Stimulated activated effector memory CD8-positive, alpha-beta T cell treated with anti-CD3 and anti-CD28 coated beads, Interleukin-12 subunit alpha, Interleukin-12 subunit beta, amount 100 ng/mL, for 72 hours (primary cell): ENCODE measurements at regions not wholly inside any gene's neighbourhood (a gene's known extent, or its start where the extent isn't known, plus 50 kb on each side); places are given as distances from the start of the nearest gene placed in this dataset.
"Not testable (repeated sequence)": the region's sequence is repeated elsewhere in the genome, so short reads cannot be mapped to it uniquely, and the experiment has no call there.

ENCODE experiments used
- ATAC-seq: fragments of 150-1000 bp; cut with Tn5 transposase; 2 replicates; pipeline ENCODE4 v1.10.0; 2021
- DNase-seq, 2 donors: peaks; one replicate each; pipeline ENCODE4 v3.0.0; 2021 to 2022; ENCODE audit warnings: low spot score in 2 of 2
- H3K27ac Mint-ChIP-seq: one replicate; pipeline ENCODE4 v1.8.0; 2022; ENCODE audit warnings: mild to moderate bottlenecking, mixed read lengths
- H3K36me3 Mint-ChIP-seq: one replicate; pipeline ENCODE4 v1.8.0; 2022; ENCODE audit warnings: mild to moderate bottlenecking, mixed read lengths
- H3K4me1 Mint-ChIP-seq: one replicate; pipeline ENCODE4 v1.8.0; 2022; ENCODE audit warnings: mixed read lengths
- H3K4me3 Mint-ChIP-seq: one replicate; pipeline ENCODE4 v1.8.0; 2022; ENCODE audit warnings: mild to moderate bottlenecking, mixed read lengths
- H3K9me3 Mint-ChIP-seq: one replicate; pipeline ENCODE4 v1.8.0; 2022; ENCODE audit warnings: mixed read lengths

DNA sequence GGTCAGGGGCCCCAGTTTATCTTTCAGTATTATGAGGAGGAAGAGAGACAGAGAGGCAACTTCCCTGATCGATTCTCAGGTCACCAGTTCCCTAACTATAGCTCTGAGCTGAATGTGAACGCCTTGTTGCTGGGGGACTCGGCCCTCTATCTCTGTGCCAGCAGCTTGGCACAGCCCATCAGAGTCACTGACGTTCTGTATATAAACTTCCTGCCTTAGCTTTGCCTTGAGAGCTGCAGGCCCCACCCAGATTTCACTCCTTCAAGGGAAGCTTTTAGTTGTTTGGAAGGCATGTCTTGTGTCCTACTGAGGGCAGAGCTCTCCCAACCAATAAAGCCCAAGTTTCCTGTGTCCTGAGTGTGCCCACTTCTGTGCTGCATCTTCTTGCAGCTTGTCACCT, 242.5 kb upstream of the PRSS58 start:
- peak overlapping the region; percentile 28 for H3K4me3 Mint-ChIP-seq

DNA sequence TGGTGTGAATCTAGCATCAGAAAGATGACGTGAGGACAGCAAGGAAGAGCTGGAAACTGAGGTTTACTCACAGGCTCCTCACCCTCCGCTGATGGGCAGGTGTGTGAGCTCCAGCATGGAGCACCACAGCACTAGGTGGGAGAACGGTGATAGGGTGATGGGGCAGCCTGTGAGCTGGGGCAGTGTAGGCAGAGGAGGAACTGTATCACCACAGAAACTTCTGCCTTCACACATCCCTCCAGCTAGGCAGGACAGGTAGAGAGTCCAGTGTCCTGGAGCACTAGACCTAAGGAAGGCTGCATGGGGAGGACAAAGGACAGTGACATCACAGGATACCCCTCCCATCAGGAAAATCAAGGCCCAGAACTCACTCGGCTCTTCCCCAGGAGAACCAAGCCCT, 241.8 kb upstream of the PRSS58 start:
- ATAC-seq: peak; percentile 43

More for the DNA sequence above, 242.5 kb upstream of the PRSS58 start:
- Mint-ChIP-seq H3K27ac (peak overlapping the region; percentile 67), H3K9me3 (no peaks in the 10 kb centered on the region), H3K4me1 (peaks cover 4% of the 10 kb centered on the region), H3K36me3 (no peaks in the 10 kb centered on the region)
- ATAC-seq (peak; percentile 27), DNase-seq (no peak)

DNA sequence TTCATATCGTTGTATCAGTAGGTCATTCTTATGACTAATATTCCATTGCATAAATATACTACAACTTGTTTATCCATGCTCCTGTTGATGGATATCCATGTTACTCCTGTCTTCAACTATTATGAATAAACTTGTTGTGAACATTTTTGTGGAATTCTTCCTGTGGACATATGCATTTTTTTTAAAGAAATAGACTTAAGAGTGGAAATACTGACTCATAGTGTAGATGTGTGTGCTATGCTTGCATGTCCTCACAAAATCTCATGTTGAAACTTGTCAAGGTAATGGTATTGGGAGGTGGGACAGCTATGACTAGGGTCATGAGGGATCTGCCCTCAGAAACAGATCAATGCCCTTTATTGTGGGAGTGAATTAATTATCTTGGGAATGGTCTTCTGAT, 240.5 kb upstream of the PRSS58 start:
- no peak for ATAC-seq
- Mint-ChIP-seq H3K27ac (no peak overlapping the region), H3K4me1 (peaks cover 4% of the 10 kb centered on the region), H3K4me3 (no peak overlapping the region), H3K9me3 (no peaks in the 10 kb centered on the region), H3K36me3 (no peaks in the 10 kb centered on the region)
- DNase-seq: no peak

More for the DNA sequence above, 241.8 kb upstream of the PRSS58 start:
- H3K4me1 Mint-ChIP-seq: peaks cover 4% of the 10 kb centered on the region
- no peaks in the 10 kb centered on the region for H3K9me3 Mint-ChIP-seq
- peak overlapping the region; percentile 28 for H3K4me3 Mint-ChIP-seq
- no peaks in the 10 kb centered on the region for H3K36me3 Mint-ChIP-seq
- no peak for DNase-seq
- H3K27ac Mint-ChIP-seq: peak overlapping the region; percentile 67

- Mint-ChIP-seq H3K4me1 (peaks cover 4% of the 10 kb centered on the region), H3K27ac (no peak overlapping the region), H3K36me3 (no peaks in the 10 kb centered on the region), H3K9me3 (no peaks in the 10 kb centered on the region), H3K4me3 (no peak overlapping the region)
- ATAC-seq: peak; percentile 39
- DNase-seq: no peak
These were observed 238.7 kb upstream of the PRSS58 start for GRCh38 chr7:142496545-142496991.

DNA sequence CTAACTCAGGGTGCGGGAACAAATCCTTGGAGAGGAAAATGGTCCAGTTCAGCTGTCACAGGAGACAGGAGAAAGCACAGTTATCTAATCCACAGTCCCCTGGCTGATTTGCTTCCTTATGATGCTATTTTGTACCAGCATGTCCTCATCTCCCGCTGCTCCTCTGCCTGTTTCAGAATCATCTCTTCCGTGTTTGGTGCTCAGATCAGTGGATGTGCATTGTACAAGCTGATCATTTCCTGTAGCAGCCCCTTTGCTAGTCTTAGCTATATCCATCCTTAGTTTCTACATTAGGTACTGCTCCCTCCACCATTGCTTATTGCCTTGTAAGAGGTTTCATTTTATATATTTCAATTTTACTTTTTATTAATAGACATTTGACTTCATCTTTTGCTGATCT, 238.0 kb upstream of the PRSS58 start:
- not testable (repeated sequence) for H3K4me3 Mint-ChIP-seq, H3K36me3 Mint-ChIP-seq, H3K4me1 Mint-ChIP-seq, H3K27ac Mint-ChIP-seq, DNase-seq, H3K9me3 Mint-ChIP-seq, ATAC-seq

DNA sequence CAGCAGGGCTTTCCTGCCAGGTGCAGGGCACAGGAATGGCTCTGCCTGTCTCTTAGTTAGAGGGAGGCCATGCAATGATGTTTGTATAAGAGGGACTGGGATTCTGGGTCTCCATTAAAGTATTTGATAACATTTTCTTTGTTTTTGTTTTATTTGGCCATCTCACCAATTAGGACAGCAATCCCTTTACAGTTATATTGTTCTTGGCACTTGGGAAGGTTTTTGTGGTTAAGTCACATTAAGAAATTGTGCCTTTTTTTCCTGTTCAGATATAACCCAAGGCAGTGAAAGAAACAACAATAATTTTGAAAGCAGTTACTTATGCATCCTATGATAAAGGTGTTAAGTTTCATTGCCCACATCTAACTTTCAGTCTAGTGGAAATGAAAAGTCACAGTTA, 237.4 kb upstream of the PRSS58 start:
- not testable (repeated sequence) for H3K27ac Mint-ChIP-seq, DNase-seq, H3K9me3 Mint-ChIP-seq, H3K4me1 Mint-ChIP-seq, H3K36me3 Mint-ChIP-seq, H3K4me3 Mint-ChIP-seq, ATAC-seq

GRCh38 chr7:142494021-142494420, 236.2 kb upstream of the PRSS58 start:
- no peaks in the 10 kb centered on the region for H3K36me3 Mint-ChIP-seq
- H3K27ac Mint-ChIP-seq: no peak overlapping the region
- no peaks in the 10 kb centered on the region for H3K9me3 Mint-ChIP-seq
- H3K4me3 Mint-ChIP-seq: no peak overlapping the region
- DNase-seq: no peak
- peaks cover 4% of the 10 kb centered on the region for H3K4me1 Mint-ChIP-seq
- no peak for ATAC-seq

DNA sequence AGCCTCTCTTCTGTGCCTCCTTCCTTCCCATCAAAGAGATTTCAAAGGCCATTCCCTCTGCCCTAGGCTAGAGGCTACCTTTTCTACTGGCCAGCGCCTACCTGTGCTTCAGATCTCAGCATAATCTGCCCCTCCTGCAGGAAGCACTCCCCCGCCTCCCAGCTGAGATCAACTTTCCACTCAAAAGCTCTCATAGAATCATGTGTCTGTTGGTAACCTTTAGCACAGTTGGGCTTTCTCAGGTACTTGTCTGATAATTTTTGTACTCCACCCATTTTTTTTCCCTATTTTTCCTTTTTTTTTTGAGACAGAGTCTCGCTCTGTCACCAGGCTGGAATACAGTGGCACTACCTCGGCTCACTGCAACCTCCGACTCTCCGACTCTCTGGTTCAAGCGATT, 231.0 kb upstream of the PRSS58 start:
- DNase-seq (no peak), ATAC-seq (no peak)
- no peak overlapping the region for H3K27ac Mint-ChIP-seq
- H3K4me1 Mint-ChIP-seq: no peaks in the 10 kb centered on the region
- H3K36me3 Mint-ChIP-seq: no peaks in the 10 kb centered on the region
- H3K4me3 Mint-ChIP-seq: no peak overlapping the region
- H3K9me3 Mint-ChIP-seq: no peaks in the 10 kb centered on the region

DNA sequence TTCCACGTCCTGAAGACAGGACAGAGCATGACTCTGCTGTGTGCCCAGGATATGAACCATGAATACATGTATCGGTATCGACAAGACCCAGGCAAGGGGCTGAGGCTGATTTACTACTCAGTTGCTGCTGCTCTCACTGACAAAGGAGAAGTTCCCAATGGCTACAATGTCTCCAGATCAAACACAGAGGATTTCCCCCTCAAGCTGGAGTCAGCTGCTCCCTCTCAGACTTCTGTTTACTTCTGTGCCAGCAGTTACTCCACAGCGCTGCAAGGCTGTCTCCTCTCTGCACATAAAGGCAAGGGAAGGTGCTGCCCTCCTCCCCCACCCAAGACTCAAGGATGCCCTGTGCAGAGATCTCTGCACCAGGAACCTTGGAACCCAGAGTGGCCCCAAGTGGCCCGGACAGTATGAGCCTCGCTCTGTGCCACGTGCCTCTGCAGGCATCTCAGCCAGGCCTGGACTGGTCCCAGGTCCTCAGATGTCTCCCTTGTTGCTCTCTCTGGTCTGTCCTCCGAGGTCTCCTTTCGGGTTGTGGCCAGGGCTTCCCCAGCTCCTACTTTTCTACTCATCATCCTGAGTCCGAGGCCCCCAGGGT, 230.3 kb upstream of the PRSS58 start:
- peaks cover 4% of the 10 kb centered on the region for H3K4me1 Mint-ChIP-seq
- ATAC-seq (peak; percentile 25), DNase-seq (no peak)
- no peak overlapping the region for H3K27ac Mint-ChIP-seq
- H3K4me3 Mint-ChIP-seq: no peak overlapping the region
- H3K9me3 Mint-ChIP-seq: no peaks in the 10 kb centered on the region
- H3K36me3 Mint-ChIP-seq: no peaks in the 10 kb centered on the region

DNA sequence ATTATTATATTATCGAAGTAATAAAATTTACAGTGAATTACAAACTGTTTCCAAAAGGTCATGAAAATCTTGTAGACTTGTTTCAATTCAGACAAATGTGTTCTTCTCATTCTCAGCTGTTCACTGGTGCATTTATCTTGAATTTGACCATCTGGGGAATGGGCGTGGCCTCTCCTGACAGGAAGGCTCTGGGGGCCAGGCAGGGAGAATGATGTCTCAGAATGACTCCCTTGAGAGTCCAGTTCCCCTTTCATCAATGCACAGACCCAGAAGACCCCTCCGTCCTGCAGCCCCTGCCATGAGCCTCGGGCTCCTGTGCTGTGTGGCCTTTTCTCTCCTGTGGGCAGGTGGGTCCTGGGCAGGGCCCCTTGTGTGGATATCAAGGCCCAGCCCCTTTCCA, 229.7 kb upstream of the PRSS58 start:
- H3K27ac Mint-ChIP-seq, H3K4me3 Mint-ChIP-seq, H3K4me1 Mint-ChIP-seq, H3K36me3 Mint-ChIP-seq, ATAC-seq, H3K9me3 Mint-ChIP-seq, DNase-seq: not testable (repeated sequence)

DNA sequence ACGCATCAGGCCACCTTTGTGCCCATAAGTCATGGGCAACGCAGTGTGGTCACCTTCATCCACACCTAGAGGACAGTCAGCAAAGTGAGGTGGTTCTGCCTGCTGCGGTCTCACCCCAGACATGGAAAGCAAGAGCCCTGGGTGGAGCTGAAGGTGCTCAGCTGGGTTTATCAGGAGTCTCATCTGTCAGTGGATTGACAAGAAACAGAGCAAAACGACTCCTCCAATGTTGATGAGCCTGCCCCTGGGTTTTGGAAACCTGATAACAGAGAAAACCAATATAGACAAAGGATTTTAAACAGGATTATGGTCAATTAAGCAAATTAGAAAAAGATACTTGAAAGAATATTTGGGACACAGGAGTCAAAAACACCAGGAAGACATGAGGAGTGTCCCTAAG, 229.3 kb upstream of the PRSS58 start:
- H3K4me1 Mint-ChIP-seq: peaks cover 6% of the 10 kb centered on the region
- H3K27ac Mint-ChIP-seq: no peak overlapping the region
- no peak for ATAC-seq

DNA sequence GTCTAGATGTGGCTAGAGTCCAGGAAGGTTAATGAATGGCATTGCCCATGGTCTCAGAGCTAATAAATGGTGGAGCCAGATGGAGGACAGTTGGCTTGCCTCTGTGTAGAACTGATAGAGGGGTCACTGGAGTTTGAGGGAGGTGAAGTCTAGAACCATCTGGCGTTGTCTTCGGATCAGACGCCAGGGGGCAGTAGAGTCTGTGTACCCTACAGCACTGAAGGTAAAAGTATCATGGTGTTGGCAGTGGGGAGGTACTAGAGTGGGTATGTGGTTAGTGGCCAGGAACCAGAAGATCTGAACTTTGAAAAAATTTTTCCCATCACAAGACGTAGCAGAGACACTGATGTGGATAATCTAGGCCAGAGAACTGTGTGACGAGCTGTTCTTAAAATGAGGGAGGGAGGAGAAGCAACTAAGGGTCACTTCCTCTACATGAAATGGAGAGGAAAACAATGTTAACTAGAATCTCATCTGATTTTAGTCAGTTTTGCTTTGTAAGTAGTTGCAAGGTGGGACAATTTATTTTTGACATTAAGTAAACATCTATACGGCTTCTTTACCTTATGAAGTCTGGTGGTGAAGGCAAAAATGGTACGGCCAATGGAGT, 227.9 kb upstream of the PRSS58 start:
- peak in 1 of 2 donors; percentile 56 for DNase-seq
- Mint-ChIP-seq H3K4me3 (no peak overlapping the region), H3K36me3 (no peaks in the 10 kb centered on the region), H3K4me1 (peaks cover 6% of the 10 kb centered on the region), H3K9me3 (no peaks in the 10 kb centered on the region), H3K27ac (no peak overlapping the region)
- ATAC-seq: peak; percentile 29

More for the DNA sequence above, 229.3 kb upstream of the PRSS58 start:
- Mint-ChIP-seq H3K4me3 (no peak overlapping the region), H3K9me3 (no peaks in the 10 kb centered on the region), H3K36me3 (no peaks in the 10 kb centered on the region)
- DNase-seq: no peak

GRCh38 chr7:142483659-142484317, 225.9 kb upstream of the PRSS58 start:
- DNase-seq (no peak), ATAC-seq (no peak)
- Mint-ChIP-seq H3K9me3 (no peaks in the 10 kb centered on the region), H3K4me1 (peaks cover 6% of the 10 kb centered on the region), H3K36me3 (no peaks in the 10 kb centered on the region), H3K27ac (no peak overlapping the region), H3K4me3 (no peak overlapping the region)

DNA sequence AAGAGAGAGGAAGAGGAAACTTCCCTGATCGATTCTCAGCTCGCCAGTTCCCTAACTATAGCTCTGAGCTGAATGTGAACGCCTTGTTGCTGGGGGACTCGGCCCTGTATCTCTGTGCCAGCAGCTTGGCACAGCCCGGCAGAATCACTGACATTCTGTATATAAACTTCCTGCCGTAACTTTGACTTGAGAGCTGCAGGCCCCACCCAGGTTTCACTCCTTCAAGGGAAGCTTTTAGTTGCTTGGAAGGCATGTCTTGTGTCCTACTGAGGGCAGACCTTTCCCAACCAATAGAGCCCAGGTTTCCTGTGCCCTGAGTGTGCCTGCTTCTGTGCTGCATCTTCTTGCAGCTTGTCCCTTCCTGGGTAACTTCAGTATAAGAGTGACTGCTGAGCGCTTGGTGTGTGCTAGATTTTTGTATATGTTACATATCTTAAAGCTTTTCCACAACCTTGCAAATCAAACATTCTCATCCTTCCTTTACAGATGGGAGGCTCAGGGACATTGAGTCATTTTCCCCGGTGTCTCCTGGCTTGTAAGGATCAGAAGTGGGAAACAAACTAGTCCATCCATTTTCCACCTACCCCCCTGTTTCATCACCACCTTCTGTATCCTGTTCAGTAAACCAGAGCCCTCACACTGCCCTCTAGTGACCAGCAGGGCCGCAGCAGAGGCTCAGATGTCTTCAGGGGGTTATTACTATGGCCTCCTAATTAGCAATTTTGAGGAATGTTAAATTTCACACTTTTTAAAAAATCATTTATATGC, 225.2 kb upstream of the PRSS58 start:
- H3K4me1 Mint-ChIP-seq: peaks cover 13% of the 10 kb centered on the region
- no peaks in the 10 kb centered on the region for H3K9me3 Mint-ChIP-seq
- H3K27ac Mint-ChIP-seq: peak overlapping the region; percentile 5
- H3K36me3 Mint-ChIP-seq: no peaks in the 10 kb centered on the region
- no peak overlapping the region for H3K4me3 Mint-ChIP-seq
- peak in 1 of 2 donors; percentile 65 for DNase-seq
- ATAC-seq: peak; percentile 78

DNA sequence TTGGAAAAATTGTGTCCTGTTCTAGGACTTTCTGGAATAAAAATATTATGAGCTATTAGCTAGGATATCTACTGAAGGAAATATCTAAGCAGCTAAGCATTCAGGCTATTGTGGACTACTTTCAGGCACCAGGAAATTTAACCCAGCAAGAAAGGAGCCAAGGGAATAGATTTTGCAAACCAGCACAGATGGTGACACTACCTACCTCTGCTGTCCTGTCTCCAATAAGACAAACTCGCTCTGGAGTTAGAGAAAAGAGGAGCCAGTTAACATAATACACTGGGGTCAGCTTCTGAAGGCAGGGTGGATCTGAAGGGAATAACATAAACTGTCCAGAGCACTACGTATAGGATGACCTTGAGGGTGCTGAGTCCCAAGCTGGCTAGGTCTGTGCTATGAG, 223.7 kb upstream of the PRSS58 start:
- no peaks in the 10 kb centered on the region for H3K9me3 Mint-ChIP-seq
- H3K27ac Mint-ChIP-seq: no peak overlapping the region
- H3K36me3 Mint-ChIP-seq: no peaks in the 10 kb centered on the region
- H3K4me1 Mint-ChIP-seq: peaks cover 23% of the 10 kb centered on the region
- ATAC-seq: no peak
- no peak for DNase-seq
- H3K4me3 Mint-ChIP-seq: no peak overlapping the region
